ENCODE measurements at regions not wholly inside any gene's neighbourhood (a gene's known extent, or its start where the extent isn't known, plus 50 kb on each side); places are given as distances from the start of the nearest gene placed in this dataset.

- Histone ChIP-seq H3K27me3 (no peaks in the 10 kb centered on the region), H3K36me3 (no peaks in the 10 kb centered on the region), H3K4me3 (no peak overlapping the region), H3K4me1 (no peaks in the 10 kb centered on the region), H3K27ac (no peak overlapping the region), H3K9me3 (peaks cover 0 to 3% of the 10 kb centered on the region in 2 donors)
- no peak for TF ChIP-seq POLR2A (IDR thresholded peaks at IDR 0.05)
- TF ChIP-seq CTCF (IDR thresholded peaks at IDR 0.05) = no peak
- no peak for DNase-seq
- intact Hi-C loops (cut with DNase I; ENCODE audit: low total_unique reads) = no loop called here
These were observed 61.1 kb upstream of the IRF2BP2 start for GRCh38 chr1:234670967-234671626.

- intact Hi-C loops (cut with DNase I; ENCODE audit: low total_unique reads) = no loop called here
- DNase-seq = no peak
- TF ChIP-seq POLR2A (IDR thresholded peaks at IDR 0.05) (no peak), CTCF (IDR thresholded peaks at IDR 0.05) (no peak)
These were observed 59.5 kb upstream of the IRF2BP2 start for GRCh38 chr1:234669499-234669898.

GRCh38 chr1:234668577-234668955 lies 58.6 kb upstream of the IRF2BP2 start:
- intact Hi-C loops (cut with DNase I; ENCODE audit: low total_unique reads) = no loop called here
- TF ChIP-seq POLR2A (IDR thresholded peaks at IDR 0.05) (no peak), CTCF (IDR thresholded peaks at IDR 0.05) (no peak)
- Histone ChIP-seq H3K36me3 (no peaks in the 10 kb centered on the region), H3K27ac (no peak overlapping the region), H3K4me1 (no peaks in the 10 kb centered on the region), H3K27me3 (no peaks in the 10 kb centered on the region), H3K9me3 (peaks cover 0 to 3% of the 10 kb centered on the region in 2 donors), H3K4me3 (no peak overlapping the region)
- DNase-seq = no peak

More at GRCh38 chr1:234669499-234669898, 59.5 kb upstream of the IRF2BP2 start:
- H3K27ac ChIP-seq = no peak overlapping the region
- H3K9me3 ChIP-seq = peaks cover 0 to 3% of the 10 kb centered on the region in 2 donors
- no peaks in the 10 kb centered on the region for H3K27me3 ChIP-seq
- no peak overlapping the region for H3K4me3 ChIP-seq
- H3K4me1 ChIP-seq = no peaks in the 10 kb centered on the region
- no peaks in the 10 kb centered on the region for H3K36me3 ChIP-seq

GRCh38 chr1:234667600-234668576 lies 57.9 kb upstream of the IRF2BP2 start:
- no peak for DNase-seq
- TF ChIP-seq POLR2A (IDR thresholded peaks at IDR 0.05) (no peak), CTCF (IDR thresholded peaks at IDR 0.05) (no peak)
- Histone ChIP-seq H3K9me3 (peaks cover 0 to 3% of the 10 kb centered on the region in 2 donors), H3K27ac (no peak overlapping the region), H3K27me3 (no peaks in the 10 kb centered on the region), H3K4me3 (no peak overlapping the region), H3K36me3 (no peaks in the 10 kb centered on the region), H3K4me1 (no peaks in the 10 kb centered on the region)
- intact Hi-C loops (cut with DNase I; ENCODE audit: low total_unique reads) = no loop called here

- Histone ChIP-seq H3K27me3 (no peaks in the 10 kb centered on the region), H3K4me1 (no peaks in the 10 kb centered on the region), H3K9me3 (peaks cover 0 to 3% of the 10 kb centered on the region in 2 donors), H3K27ac (no peak overlapping the region), H3K36me3 (no peaks in the 10 kb centered on the region), H3K4me3 (no peak overlapping the region)
- intact Hi-C loops (cut with DNase I; ENCODE audit: low total_unique reads) = no loop called here
- DNase-seq = no peak
- TF ChIP-seq POLR2A (IDR thresholded peaks at IDR 0.05) = no peak
- TF ChIP-seq CTCF (IDR thresholded peaks at IDR 0.05) = no peak
These were observed 56.8 kb upstream of the IRF2BP2 start for GRCh38 chr1:234666761-234667160.

Measured in uterus (tissue), 3 donors.